Hematopoietic multipotent progenitor cell (in vitro differentiated cells): ENCODE measurements at regions not wholly inside any gene's neighbourhood (a gene's known extent, or its start where the extent isn't known, plus 50 kb on each side); places are given as distances from the start of the nearest gene placed in this dataset.
"Not testable (repeated sequence)": the region's sequence is repeated elsewhere in the genome, so short reads cannot be mapped to it uniquely, and the experiment has no call there.

Experiments used
- DNase-seq, 3 donors: peaks; one replicate each; pipeline ENCODE4 v3.0.0-alpha.2; 2011 to 2015; ENCODE audit warnings: low read depth in 2 of 3, low spot score in 2 of 3

DNA sequence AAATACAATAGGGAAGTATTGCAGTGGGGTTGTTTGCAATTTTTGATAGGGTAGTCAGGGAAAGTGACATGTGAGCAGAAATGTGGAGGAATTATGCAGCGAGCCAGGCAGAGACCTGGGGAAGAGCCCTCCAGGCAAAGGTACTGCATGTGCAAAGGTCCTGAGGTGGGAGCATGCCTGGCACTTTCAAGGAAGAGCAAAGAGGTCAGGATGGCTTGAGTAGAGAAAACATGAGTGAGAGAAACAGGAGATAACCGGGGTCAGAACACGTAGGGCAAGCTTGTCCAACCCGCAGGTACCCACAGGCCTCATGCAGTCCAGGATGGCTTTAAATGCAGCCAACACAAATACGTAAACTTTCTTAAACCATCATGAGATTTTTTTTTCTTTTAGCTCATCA, 71.0 kb downstream of the COQ2 start:
- DNase-seq: no peak

- DNase-seq: no peak
These were observed 72.4 kb downstream of the COQ2 start for GRCh38 chr4:83212041-83212851.

GRCh38 chr4:83209419-83209818, 75.2 kb downstream of the COQ2 start:
- no peak for DNase-seq

DNA sequence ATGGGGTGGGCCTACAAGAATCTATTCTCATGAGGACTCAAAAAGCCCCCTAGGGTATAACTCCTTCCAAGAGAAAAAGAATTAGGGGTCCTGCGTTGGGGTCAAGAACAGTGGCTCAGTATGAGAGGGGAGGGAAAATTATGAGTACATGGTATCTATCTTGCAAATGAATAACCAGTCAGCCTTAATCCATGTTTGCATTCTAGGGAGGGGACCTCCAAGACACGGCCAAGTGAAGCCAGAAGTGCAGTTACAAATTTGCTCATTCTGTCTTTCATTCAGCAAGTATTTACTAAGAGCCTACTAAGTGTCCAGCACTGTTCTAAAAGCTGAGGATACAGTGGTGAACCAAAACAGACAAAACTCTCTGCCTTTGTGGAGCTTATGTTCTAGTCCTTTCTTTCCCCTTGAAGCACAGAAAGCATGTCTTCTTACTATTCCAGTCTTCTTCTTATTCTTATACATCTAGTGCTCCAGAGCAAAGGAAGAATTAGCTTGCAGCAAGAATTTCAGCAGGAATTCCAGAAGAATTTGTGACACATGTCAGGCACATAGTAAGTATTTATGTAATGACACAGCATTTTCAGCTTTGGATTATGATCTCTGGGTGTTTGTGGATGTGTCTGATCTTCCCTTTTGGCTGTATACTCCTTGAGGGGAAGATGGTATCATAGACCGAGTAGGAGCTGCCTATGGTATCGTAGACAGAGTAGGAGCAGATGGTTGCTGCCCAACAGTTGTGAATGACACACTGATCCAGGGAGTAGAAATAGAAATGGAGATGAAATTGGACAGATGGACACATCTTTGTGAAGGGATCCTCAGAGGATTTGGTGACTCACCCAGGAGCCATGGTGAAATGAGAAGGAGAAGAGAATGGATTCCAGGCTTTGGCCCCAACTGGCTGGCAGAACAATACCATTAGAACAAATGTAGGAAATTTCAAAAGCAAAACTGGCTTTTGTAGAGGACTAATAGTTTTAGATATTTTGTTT, 75.9 kb downstream of the COQ2 start:
- DNase-seq: no peak

- DNase-seq: no peak
These were observed 77.0 kb downstream of the COQ2 start for GRCh38 chr4:83207497-83208101.

DNA sequence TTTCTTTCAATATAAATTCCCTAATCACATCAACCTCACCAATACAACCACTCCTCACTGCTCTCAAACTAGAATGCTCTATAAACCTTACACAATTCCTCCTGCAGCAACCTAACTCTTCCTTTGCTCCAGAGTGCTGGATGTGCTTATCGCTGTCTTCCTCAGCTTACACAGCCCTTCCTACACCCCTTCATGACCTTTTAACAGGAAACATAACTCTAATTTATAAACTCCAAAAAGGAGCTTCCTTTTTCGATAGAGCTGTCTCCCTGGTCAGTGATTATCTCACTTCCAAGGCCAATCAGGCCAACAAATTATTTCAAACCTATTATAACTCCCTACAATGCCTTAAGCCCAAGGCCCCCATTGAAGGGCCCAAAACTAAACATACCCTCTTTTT, 78.8 kb downstream of the COQ2 start:
- DNase-seq: no peak

DNA sequence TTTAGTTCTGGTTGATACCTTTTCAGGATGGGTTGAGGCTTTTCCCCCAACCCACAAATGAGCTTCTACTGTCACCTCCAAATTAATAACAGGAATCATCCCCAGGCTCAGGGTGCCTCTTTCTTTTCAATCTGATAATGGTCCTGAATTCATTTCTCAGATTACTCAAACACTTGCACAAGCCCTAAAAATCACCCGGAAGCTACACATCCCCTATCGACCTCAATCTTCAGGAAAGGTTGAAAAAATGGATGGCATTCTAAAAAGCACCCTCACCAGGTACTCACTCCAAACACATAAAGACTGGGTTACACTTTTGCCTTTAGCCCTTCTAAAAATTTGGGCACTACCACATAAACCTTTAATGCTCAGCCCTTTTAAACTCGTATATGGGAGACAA, 79.9 kb downstream of the COQ2 start:
- DNase-seq: no peak

DNA sequence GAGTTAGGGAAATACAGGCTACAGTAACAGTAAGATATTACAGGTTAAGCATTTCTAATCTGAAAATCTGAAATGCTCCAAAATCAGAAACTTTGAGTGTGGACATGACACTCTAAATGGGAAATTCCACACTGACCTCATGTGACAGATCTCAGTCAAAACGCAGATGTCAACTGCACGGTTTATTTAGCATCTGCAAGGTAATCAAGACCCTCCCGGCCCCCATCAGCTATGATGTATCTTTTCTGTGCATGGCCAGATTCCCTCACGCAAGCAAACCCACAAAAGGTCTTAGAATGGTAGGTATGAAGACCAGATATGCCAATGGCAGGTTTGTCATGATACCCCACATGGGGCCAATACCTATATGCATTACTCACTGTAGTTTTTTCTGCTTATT, 82.8 kb downstream of the COQ2 start:
- no peak for DNase-seq

DNA sequence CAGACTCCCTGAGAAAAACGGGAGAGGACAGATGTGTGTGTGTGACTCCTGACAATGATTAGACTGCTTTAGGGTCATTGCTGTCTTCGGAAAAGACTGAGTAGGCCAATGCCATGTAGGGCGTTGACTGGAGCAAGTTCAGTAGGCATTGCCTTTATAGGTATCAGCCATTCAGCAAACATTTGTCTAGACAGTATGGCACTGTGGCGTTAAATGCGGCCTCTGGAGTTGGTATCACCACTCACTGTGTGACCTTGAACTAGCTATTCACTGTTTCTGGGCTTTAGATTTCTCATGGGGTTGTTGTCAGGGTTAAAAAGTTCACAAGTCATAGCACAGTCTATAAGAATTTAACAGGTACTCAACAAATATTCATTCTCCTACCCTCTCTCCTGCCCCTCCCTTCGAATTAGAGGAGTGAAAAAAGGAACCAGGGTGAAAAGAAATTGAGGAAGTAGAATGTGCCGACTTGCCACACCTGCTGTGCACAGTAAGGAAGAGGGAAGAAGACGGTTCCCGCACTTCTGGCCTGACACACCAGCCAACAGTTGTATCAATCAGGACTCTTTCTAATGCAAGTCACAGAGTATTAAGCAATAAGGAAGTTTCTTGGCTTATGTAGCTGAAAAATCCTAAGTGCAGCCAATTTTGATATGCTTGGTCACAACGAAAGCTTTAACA, 83.2 kb upstream of the PLAC8 start:
- DNase-seq: peak in 2 of 3 donors; percentile 47 to 72

DNA sequence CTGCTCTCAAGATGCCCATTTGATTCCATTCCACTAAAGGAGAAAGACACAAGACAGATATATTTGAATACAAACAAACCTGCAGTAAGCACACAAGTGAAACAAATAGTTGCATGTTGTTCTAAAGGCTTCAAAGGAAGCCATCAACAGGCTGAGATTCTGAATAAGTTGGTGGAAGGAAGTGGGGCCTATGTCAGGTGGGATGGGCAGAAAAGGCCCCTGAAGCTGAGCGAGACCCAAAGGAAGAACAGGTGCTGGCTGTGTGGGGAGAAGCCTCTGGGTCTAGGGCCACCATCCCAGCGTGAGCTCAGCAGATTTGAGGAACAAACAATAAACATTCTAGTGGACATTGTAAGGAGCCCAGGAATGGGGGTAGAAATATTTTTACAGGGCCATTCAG, 82.4 kb upstream of the PLAC8 start:
- DNase-seq: no peak

DNA sequence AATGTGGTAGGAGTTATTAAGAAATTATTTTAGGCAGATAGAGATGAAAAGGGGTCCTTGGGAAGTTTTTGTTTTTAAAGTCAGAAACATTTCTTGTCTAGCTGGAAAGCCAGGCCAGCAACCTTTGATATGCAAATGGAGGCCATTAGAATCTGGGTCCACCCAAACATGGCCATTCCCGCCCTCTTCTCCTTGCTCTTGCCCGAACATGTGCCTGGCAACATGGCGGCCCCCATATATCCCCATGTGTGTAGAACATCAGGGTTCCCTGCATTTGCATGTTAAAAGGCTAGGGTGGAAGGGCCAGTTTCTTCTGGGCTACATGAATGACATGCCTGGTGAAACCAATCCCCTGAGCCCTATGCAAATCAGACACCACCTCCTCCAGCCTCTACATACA, 80.7 kb upstream of the PLAC8 start:
- no peak for DNase-seq

DNA sequence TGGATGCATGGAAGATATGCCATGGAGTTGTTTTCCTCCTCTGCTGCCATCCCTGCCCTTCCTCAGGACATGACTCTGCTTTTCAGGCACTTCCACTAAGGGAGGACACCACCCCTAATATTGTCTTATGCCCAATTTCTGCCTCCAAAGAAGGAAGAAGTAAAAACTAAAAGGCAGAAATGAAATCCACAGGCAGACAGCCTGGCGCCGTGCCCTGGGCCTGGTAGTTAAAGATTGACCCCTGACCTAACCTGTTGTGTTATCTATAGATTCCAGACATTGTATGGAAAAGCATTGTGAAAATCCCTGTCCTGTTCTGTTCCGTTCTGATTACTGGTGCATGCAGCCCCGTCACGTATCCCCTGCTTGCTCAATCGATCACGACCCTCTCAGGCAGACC, 80.1 kb upstream of the PLAC8 start:
- DNase-seq: not testable (repeated sequence)

- DNase-seq: no peak
These were observed 78.1 kb upstream of the PLAC8 start for GRCh38 chr4:83192634-83193033.

GRCh38 chr4:83191026-83191425, 76.5 kb upstream of the PLAC8 start:
- no peak for DNase-seq

GRCh38 chr4:83189631-83190136, 75.2 kb upstream of the PLAC8 start:
- DNase-seq: no peak

GRCh38 chr4:83180431-83180968, 66.0 kb upstream of the PLAC8 start:
- peak in 2 of 3 donors; percentile 35 to 58 for DNase-seq

DNA sequence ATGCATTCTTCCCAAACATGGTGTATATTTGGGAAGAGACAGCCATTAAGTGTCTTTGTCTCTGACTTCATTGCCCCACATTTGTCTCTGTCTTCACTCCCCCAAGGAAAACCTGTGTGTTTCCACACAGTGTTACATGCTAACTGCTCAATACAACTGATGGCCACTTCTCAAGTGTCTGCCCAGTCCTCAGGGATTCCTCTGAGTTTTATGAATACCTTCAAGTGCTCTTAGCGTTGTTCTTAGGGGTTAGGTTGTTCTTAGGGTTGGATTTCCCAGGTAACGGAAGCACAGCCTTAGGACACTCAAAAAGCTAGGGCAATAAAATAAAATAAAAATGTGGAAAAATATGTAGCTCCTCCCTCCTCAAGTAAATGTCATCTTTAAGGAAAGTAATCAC, 64.7 kb upstream of the PLAC8 start:
- no peak for DNase-seq

DNA sequence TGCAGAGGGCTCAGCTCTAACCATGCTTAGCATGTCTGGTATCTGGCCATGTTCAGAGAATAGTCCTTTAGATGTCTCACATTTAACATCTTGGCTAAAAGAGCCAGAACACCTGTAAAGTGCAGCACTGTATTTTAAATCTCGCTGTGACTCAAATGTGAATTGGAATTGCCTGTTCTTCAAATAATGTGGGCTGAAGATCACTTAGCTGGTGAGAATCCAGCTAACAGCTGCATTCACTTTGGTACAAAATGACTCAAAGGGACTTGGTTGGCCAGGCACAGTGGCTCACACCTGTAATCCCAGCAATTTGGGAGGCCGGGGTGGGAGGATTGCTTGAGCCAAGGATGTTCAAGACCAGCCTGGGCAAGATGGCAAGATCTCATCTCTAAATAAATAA, 63.5 kb upstream of the PLAC8 start:
- no peak for DNase-seq

- DNase-seq: no peak
These were observed 62.7 kb upstream of the PLAC8 start for GRCh38 chr4:83177182-83177581.

DNA sequence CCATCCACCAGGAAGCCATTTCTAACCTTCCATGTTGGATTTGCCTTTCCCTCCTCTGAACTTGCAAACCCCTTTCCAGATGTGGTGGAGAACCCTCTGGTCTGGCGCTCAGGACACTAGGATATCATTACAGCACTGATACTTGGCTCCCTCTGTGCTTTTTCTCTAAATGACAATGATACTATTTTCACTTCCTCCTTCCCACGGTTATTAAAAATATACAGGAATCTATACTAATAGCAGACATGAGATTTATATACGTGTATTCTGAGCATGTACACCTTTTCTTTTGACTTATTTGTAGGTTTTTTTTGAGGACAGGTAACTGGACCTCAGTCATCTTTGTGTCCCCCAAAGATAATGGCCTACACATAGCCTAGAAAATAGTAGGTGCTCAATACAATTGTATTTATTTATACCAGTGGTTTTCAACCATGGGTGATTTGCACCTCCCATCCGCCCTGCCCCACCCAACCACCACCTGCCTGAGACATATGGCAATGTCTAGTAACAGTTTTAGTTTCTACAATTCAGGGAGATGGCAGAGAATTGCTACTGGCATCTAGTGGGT, 60.4 kb upstream of the PLAC8 start:
- DNase-seq: no peak
